Astrocyte (in vitro differentiated cells and primary cell): ENCODE measurements at regions not wholly inside any gene's neighbourhood (a gene's known extent, or its start where the extent isn't known, plus 50 kb on each side); places are given as distances from the start of the nearest gene placed in this dataset.

Experiments used
- EZH2 ChIP-seq: IDR thresholded peaks from 2 replicates; pipeline ENCODE4 v1.6.1; 2012; ENCODE audit warnings: mild to moderate bottlenecking, low read length, inconsistent platforms; ENCODE audit not compliant: insufficient read depth
- TF ChIP-seq, protein P1 (sequence below): IDR thresholded peaks from 2 replicates; pipeline ENCODE4 v1.5.1; 2011; ENCODE audit warnings: low read depth, mild to moderate bottlenecking, inconsistent platforms, low read length, moderate library complexity; ENCODE audit not compliant: insufficient read depth

GRCh38 chr5:116747881-116748280, 173.3 kb upstream of the SEMA6A start:
- TF ChIP-seq, protein P1, sequence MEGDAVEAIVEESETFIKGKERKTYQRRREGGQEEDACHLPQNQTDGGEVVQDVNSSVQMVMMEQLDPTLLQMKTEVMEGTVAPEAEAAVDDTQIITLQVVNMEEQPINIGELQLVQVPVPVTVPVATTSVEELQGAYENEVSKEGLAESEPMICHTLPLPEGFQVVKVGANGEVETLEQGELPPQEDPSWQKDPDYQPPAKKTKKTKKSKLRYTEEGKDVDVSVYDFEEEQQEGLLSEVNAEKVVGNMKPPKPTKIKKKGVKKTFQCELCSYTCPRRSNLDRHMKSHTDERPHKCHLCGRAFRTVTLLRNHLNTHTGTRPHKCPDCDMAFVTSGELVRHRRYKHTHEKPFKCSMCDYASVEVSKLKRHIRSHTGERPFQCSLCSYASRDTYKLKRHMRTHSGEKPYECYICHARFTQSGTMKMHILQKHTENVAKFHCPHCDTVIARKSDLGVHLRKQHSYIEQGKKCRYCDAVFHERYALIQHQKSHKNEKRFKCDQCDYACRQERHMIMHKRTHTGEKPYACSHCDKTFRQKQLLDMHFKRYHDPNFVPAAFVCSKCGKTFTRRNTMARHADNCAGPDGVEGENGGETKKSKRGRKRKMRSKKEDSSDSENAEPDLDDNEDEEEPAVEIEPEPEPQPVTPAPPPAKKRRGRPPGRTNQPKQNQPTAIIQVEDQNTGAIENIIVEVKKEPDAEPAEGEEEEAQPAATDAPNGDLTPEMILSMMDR: no peak
- TF ChIP-seq EZH2: no peak
